ENCODE measurements at regions not wholly inside any gene's neighbourhood (a gene's known extent, or its start where the extent isn't known, plus 50 kb on each side); places are given as distances from the start of the nearest gene placed in this dataset.
A peak's percentile ranks its signal among the peaks of the same experiment; 100 is the strongest.

DNA sequence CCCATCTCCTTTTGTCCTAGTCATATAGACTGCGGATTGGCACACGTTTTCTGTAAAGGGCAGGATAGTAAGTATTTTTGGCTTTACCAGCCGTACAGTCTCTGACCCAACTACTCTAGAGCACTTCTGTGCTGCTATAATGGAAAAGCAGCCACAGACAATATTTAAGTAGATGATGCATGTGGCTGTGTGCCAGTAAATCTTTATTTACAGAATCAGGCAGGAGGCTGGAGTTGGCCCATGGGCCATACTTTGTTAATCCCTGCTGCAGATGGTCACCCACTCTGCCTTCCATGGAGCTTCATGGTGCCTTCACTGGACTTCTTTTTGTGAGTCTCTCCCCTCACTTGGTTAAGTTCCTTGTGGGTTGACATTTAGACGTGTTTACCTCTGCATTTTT lies 584.5 kb upstream of the TBX3 start:
- intact Hi-C loops (cut with DNase I; ENCODE audit: low total_unique reads): no loop called here
- no peak overlapping the region for H3K4me3 ChIP-seq (ENCODE audit: low read depth, poor library complexity, severe bottlenecking)
- no peak for TF ChIP-seq POLR2A (IDR thresholded peaks at IDR 0.05)
- TF ChIP-seq, protein P1, sequence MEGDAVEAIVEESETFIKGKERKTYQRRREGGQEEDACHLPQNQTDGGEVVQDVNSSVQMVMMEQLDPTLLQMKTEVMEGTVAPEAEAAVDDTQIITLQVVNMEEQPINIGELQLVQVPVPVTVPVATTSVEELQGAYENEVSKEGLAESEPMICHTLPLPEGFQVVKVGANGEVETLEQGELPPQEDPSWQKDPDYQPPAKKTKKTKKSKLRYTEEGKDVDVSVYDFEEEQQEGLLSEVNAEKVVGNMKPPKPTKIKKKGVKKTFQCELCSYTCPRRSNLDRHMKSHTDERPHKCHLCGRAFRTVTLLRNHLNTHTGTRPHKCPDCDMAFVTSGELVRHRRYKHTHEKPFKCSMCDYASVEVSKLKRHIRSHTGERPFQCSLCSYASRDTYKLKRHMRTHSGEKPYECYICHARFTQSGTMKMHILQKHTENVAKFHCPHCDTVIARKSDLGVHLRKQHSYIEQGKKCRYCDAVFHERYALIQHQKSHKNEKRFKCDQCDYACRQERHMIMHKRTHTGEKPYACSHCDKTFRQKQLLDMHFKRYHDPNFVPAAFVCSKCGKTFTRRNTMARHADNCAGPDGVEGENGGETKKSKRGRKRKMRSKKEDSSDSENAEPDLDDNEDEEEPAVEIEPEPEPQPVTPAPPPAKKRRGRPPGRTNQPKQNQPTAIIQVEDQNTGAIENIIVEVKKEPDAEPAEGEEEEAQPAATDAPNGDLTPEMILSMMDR (IDR thresholded peaks at IDR 0.05): no peak
- WGBS, 2 donors: 86 to 88% methylated on average over 4 of the region's 4 CpGs
- DNase-seq (ENCODE audit: low spot score in 2 of 2): no peak

DNA sequence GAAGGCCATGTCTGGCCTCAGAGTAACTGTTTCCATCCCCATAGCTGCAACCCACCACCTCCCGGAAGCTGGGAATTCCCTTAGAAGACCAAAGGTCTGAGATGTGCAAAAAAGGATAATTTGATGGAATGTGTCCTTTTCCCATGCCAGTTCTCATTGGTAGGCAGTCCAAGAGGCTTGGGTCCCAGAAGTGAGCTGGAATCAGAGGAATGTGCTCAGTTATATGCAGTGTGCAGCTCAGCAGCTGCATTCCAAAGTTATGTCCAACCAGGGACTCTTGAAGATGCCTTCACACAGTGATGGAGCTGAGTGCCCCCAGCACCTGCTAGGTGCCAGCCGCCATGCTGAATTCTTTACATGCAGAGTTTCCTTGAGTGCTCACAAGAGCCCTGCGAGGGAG lies 583.9 kb upstream of the TBX3 start:
- no peak for DNase-seq (ENCODE audit: low spot score in 2 of 2)
- TF ChIP-seq, protein P1 (IDR thresholded peaks at IDR 0.05): no peak
- no peak for TF ChIP-seq POLR2A (IDR thresholded peaks at IDR 0.05)
- intact Hi-C loops (cut with DNase I; ENCODE audit: low total_unique reads): no loop called here
- no peak overlapping the region for H3K4me3 ChIP-seq (ENCODE audit: low read depth, poor library complexity, severe bottlenecking)
- WGBS, 2 donors: 74 to 82% methylated on average over 3 of the region's 3 CpGs

DNA sequence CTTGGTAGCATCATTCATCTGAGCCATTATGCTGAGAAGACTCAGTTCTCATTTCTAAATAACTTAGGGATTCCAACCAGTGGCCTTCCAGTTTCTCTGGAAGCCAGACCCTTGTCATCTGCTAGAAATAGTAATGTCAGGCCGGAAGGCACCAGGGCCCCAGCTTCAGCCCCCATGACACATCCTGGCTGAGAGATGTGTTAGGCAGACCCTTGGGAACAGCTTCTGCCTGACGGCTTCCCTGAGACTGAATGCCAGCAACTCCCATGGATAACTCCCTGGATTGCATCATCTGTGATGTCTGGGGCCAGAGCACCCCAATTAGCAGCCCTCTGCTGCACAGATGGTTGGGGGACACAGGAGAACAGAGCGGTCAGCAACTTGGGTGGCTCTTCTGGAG lies 583.5 kb upstream of the TBX3 start:
- intact Hi-C loops (cut with DNase I; ENCODE audit: low total_unique reads): no loop called here
- no peak overlapping the region for H3K4me3 ChIP-seq (ENCODE audit: low read depth, poor library complexity, severe bottlenecking)
- 56 to 75% methylated on average over 2 to 3 of the region's 3 CpGs for WGBS, 2 donors
- peak in 1 of 2 donors; percentile 75 for DNase-seq (ENCODE audit: low spot score in 2 of 2)
- no peak for TF ChIP-seq POLR2A (IDR thresholded peaks at IDR 0.05)
- TF ChIP-seq, protein P1 (IDR thresholded peaks at IDR 0.05): no peak

DNA sequence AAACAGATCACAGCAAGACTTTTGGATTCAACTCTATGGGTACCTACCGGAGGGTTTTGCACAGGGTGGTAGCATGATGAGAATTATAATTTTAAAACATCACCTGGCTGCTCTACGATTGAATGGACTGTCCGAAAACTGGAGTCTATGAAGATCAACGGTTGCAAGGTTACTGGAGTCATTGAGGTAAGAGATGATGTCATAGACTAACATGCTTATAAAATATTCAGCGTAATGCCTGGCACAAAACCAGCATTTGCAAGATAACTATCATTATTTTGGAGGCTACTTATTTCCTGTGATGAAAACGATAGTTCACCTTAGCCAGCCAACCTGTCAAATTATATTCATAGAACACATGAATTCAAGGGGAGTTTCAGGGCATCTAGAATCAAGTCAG lies 580.6 kb upstream of the TBX3 start:
- 63 to 76% methylated on average over 6 of the region's 6 CpGs for WGBS, 2 donors
- no peak for DNase-seq (ENCODE audit: low spot score in 2 of 2)
- TF ChIP-seq, protein P1 (IDR thresholded peaks at IDR 0.05): no peak
- TF ChIP-seq POLR2A (IDR thresholded peaks at IDR 0.05): no peak
- no peak overlapping the region for H3K4me3 ChIP-seq (ENCODE audit: low read depth, poor library complexity, severe bottlenecking)
- intact Hi-C loops (cut with DNase I; ENCODE audit: low total_unique reads): no loop called here

DNA sequence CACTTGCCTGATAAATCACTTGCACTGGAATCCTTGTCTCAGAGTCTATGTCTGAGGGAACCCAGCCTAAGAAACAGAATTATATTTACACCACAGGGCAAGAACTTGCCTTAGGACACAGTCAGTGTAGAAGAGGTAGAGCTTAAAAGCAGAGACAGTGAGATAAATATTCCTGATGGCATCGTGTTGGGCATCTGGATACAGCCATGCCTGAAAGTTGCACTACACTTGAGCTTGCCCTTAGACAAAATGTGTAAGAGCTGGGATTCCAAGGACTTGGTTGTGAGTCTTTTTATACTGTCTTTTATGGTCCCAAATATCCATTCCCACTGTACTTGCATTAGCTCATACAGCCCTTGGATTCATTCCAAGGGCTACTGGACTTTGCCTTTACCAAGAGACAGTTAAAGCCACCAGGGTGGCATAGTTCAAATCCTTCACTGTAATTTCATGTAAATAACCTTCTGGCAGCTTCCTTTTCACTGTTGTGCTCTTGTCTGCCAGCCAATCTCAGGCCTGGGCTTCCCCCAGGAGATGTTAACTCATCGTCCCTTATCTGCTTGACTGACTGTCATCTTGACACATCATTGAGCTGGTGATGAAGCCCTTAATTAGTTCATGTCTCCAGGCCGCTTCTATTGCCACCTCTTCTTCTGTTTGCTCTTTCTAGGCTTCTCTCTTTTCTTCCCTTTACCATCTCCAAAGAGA lies 577.9 kb upstream of the TBX3 start:
- no peak for TF ChIP-seq POLR2A (IDR thresholded peaks at IDR 0.05)
- TF ChIP-seq, protein P1 (IDR thresholded peaks at IDR 0.05): no peak
- 61 to 66% methylated on average over 3 of the region's 3 CpGs for WGBS, 2 donors
- no peak for DNase-seq (ENCODE audit: low spot score in 2 of 2)
- intact Hi-C loops (cut with DNase I; ENCODE audit: low total_unique reads): no loop called here
- H3K4me3 ChIP-seq (ENCODE audit: low read depth, poor library complexity, severe bottlenecking): no peak overlapping the region

Data from lower leg skin (tissue), 4 donors.